B cell (primary cell): ENCODE measurements at regions not wholly inside any gene's neighbourhood (a gene's known extent, or its start where the extent isn't known, plus 50 kb on each side); places are given as distances from the start of the nearest gene placed in this dataset.
"Not testable (repeated sequence)": the region's sequence is repeated elsewhere in the genome, so short reads cannot be mapped to it uniquely, and the experiment has no call there.

Experiments used
- ATAC-seq: fragments of 200-7000 bp; cut with Tn5 transposase; one replicate; pipeline ENCODE4 v1.10.0; 2021; ENCODE audit warnings: low read depth, mild to moderate bottlenecking, moderate number of reproducible peaks, moderate library complexity
- CTCF ChIA-PET: fragments of 350-600 bp; sonication (Branson Sonifier 250); formaldehyde crosslinking; loops from one replicate; lab custom pipeline; 2021; ENCODE audit warnings: antibody characterized with exemption, inconsistent platforms; lab: Charles Lee
- POLR2A ChIA-PET: fragments of 350-600 bp; sonication (Branson Sonifier 250); formaldehyde crosslinking; loops from one replicate; lab custom pipeline; 2021; ENCODE audit warnings: antibody characterized with exemption; lab: Charles Lee
- DNase-seq: peaks from one replicate; pipeline ENCODE4 v3.0.0; 2013
- H2AFZ ChIP-seq: 2 replicates; pipeline ENCODE4 v1.6.1; 2012; ENCODE audit warnings: mild to moderate bottlenecking, low read depth, low read length; ENCODE audit not compliant: insufficient read depth, poor library complexity, severe bottlenecking
- H3K27ac ChIP-seq, 2 donors: 1 replicate in 1 of 2; 2 replicates in 1 of 2; pipeline ENCODE4 v1.5.1; 2012 to 2013; ENCODE audit warnings: low read length in 2 of 2, mild to moderate bottlenecking in 2 of 2, moderate library complexity in 1 of 2
- H3K27me3 ChIP-seq, 4 experiments: fragments of 200-600 bp in 1 of 4; sonication (generic) in 1 of 4; replicated peaks in 1 of 4; 1 replicate in 2 of 4; 2 replicates in 2 of 4; pipeline versions ENCODE4 v1.6.1 to v1.7.0; 2013 to 2016; ENCODE audit warnings: low read length in 3 of 4, mild to moderate bottlenecking in 2 of 4, mixed read lengths in 1 of 4, moderate library complexity in 1 of 4; ENCODE audit not compliant: insufficient read depth in 4 of 4, control insufficient read depth in 3 of 4; ENCODE audit errors: control extremely low read depth in 1 of 4
- H3K36me3 ChIP-seq, 2 experiments: replicated peaks in 1 of 2; 1 replicate in 1 of 2; 2 replicates in 1 of 2; pipeline versions ENCODE4 v1.6.1 to v1.7.1; 2013; ENCODE audit warnings: low read length in 1 of 2; ENCODE audit not compliant: insufficient read depth in 2 of 2, control insufficient read depth in 1 of 2; ENCODE audit errors: control extremely low read depth in 1 of 2, extremely low read depth in 1 of 2
- H3K4me1 ChIP-seq, 2 donors: fragments of 200-600 bp in 1 of 2; sonication (generic) in 1 of 2; 1 replicate in 1 of 2; 2 replicates in 1 of 2; pipeline versions ENCODE4 v1.5.1 to v1.6.1; 2013 to 2017; ENCODE audit warnings: low read length in 2 of 2; ENCODE audit not compliant: control insufficient read depth in 2 of 2, insufficient read depth in 2 of 2
- H3K4me2 ChIP-seq: replicated peaks from 2 replicates; pipeline ENCODE3; 2012; ENCODE audit warnings: mild to moderate bottlenecking, low read depth, low read length; ENCODE audit not compliant: poor library complexity, severe bottlenecking
- H3K4me3 ChIP-seq, 5 experiments: fragments of 200-600 bp in 1 of 5; sonication (generic) in 1 of 5; 1 replicate in 3 of 5; 2 replicates in 2 of 5; pipeline versions ENCODE4 v1.5.1 to v1.7.0; 2011 to 2016; ENCODE audit warnings: low read length in 4 of 5, mild to moderate bottlenecking in 4 of 5, low read depth in 2 of 5, control low read depth in 1 of 5, moderate library complexity in 1 of 5; ENCODE audit not compliant: insufficient read depth in 1 of 5; ENCODE audit errors: control extremely low read depth in 1 of 5, extremely low read depth in 1 of 5
- H3K79me2 ChIP-seq: fragments of 200-600 bp; sonication (generic); one replicate; pipeline ENCODE4 v1.6.0; 2016; ENCODE audit warnings: low read length; ENCODE audit not compliant: control insufficient read depth, insufficient read depth
- H3K9ac ChIP-seq: fragments of 200-600 bp; sonication (generic); 2 replicates; pipeline ENCODE4 v1.6.1; 2017; ENCODE audit warnings: mild to moderate bottlenecking, low read length, moderate library complexity
- H3K9me3 ChIP-seq, 3 donors: one replicate each; pipeline versions ENCODE4 v1.6.1 to v1.7.1; 2013; ENCODE audit warnings: low read length in 2 of 3; ENCODE audit not compliant: control insufficient read depth in 2 of 3, insufficient read depth in 1 of 3; ENCODE audit errors: control extremely low read depth in 1 of 3
- H4K20me1 ChIP-seq: 2 replicates; pipeline ENCODE4 v1.6.0; 2012; ENCODE audit warnings: mild to moderate bottlenecking, low read length; ENCODE audit not compliant: insufficient read depth, control insufficient read depth, poor library complexity, severe bottlenecking
- H3K27ac Mint-ChIP-seq: one replicate; pipeline ENCODE4 v1.8.0; 2021; ENCODE audit warnings: mixed read lengths
- H3K27me3 Mint-ChIP-seq: one replicate; pipeline ENCODE4 v1.8.0; 2021; ENCODE audit warnings: mixed read lengths
- H3K4me1 Mint-ChIP-seq: one replicate; pipeline ENCODE4 v1.8.0; 2021; ENCODE audit warnings: mixed read lengths
- H3K4me3 Mint-ChIP-seq: one replicate; pipeline ENCODE4 v1.8.0; 2021; ENCODE audit warnings: mixed read lengths
- H3K9me3 Mint-ChIP-seq: one replicate; pipeline ENCODE4 v1.8.0; 2022; ENCODE audit warnings: mixed read lengths; ENCODE audit not compliant: insufficient read depth
- CTCF ChIP-seq: fragments of 200-600 bp; IDR thresholded peaks from one replicate; pipeline ENCODE4 v1.8.0; 2022; ENCODE audit warnings: antibody characterized with exemption, mild to moderate bottlenecking
- WGBS: methylation state at CpG from one replicate; pipeline ENCODE4 v1.1.5; 2013; ENCODE audit warnings: missing lambda C conversion rate; ENCODE audit not compliant: insufficient coverage; 5-methylcytosine and 5-hydroxymethylcytosine counted together
- intact Hi-C: fragments of 100-400 bp; cut with micrococcal nuclease; formaldehyde crosslinking; loops from one replicate; pipeline ENCODE4 v1.10.0; 2022

GRCh38 chr6:118704915-118705314 lies 53.5 kb upstream of the CEP85L start:
- H3K9me3 ChIP-seq = no peaks in the 10 kb centered on the region
- no peak overlapping the region for H3K9ac ChIP-seq
- H3K4me2 ChIP-seq = peak overlapping the region; percentile 78
- WGBS = 67% methylated on average over 1 of the region's 3 CpGs
- Mint-ChIP-seq H3K9me3 (no peaks in the 10 kb centered on the region), H3K27ac (peak overlapping the region; percentile 28), H3K4me1 (peaks cover 75% of the 10 kb centered on the region), H3K4me3 (peak overlapping the region; percentile 26), H3K27me3 (no peaks in the 10 kb centered on the region)
- ATAC-seq = no peak
- intact Hi-C loops = loop anchor here (5.0 kb wide), 2 partner anchors 187 to 642 kb away; partner anchors contain the start of genes ASF1A and MAN1A1
- peaks cover 53 to 56% of the 10 kb centered on the region in 2 donors for H3K4me1 ChIP-seq
- TF ChIP-seq CTCF = no peak
- H3K4me3 ChIP-seq = no peak overlapping the region
- ChIA-PET CTCF (interaction anchor here (0.7 to 1.4 kb wide), 3 partner anchors 7 to 22 kb away, joined by 3 read pairs; no protein-coding TSS in a partner anchor), POLR2A (no interaction called here)
- H3K27ac ChIP-seq = peak overlapping the region; percentile 8 to 80
- no peaks in the 10 kb centered on the region for H4K20me1 ChIP-seq
- H3K27me3 ChIP-seq = no peaks in the 10 kb centered on the region
- H2AFZ ChIP-seq = peak overlapping the region; percentile 2
- peaks cover 98% of the 10 kb centered on the region for H3K79me2 ChIP-seq
- H3K36me3 ChIP-seq = peaks cover 3 to 8% of the 10 kb centered on the region in 2 experiments
- DNase-seq = no peak

- H3K27me3 Mint-ChIP-seq, H3K4me2 ChIP-seq, DNase-seq, H3K4me3 ChIP-seq, H3K9me3 Mint-ChIP-seq, H3K4me3 Mint-ChIP-seq, H2AFZ ChIP-seq, H3K27ac ChIP-seq, H3K9me3 ChIP-seq, H3K36me3 ChIP-seq, ATAC-seq, intact Hi-C loops, H3K27me3 ChIP-seq, H3K9ac ChIP-seq: not testable (repeated sequence)
- Mint-ChIP-seq H3K4me1 (peaks cover 64% of the 10 kb centered on the region), H3K27ac (peak overlapping the region; percentile 15)
- CTCF ChIA-PET = interaction anchor here (0.6 kb wide), 1 partner anchor 9 kb away, joined by 3 read pairs; no protein-coding TSS in a partner anchor
- POLR2A ChIA-PET = interaction anchor here (0.6 kb wide), 1 partner anchor 11 kb away, joined by 7 read pairs; no protein-coding TSS in a partner anchor
- peaks cover 32 to 34% of the 10 kb centered on the region in 2 donors for H3K4me1 ChIP-seq
- H3K79me2 ChIP-seq = peaks cover 99% of the 10 kb centered on the region
- peaks cover 13% of the 10 kb centered on the region for H4K20me1 ChIP-seq
- WGBS = no CpG with 5 or more reads among the region's 3 CpGs
These were observed 49.9 kb upstream of the CEP85L start for GRCh38 chr6:118701260-118701659.
